ENCODE measurements at regions not wholly inside any gene's neighbourhood (a gene's known extent, or its start where the extent isn't known, plus 50 kb on each side); places are given as distances from the start of the nearest gene placed in this dataset.

DNA sequence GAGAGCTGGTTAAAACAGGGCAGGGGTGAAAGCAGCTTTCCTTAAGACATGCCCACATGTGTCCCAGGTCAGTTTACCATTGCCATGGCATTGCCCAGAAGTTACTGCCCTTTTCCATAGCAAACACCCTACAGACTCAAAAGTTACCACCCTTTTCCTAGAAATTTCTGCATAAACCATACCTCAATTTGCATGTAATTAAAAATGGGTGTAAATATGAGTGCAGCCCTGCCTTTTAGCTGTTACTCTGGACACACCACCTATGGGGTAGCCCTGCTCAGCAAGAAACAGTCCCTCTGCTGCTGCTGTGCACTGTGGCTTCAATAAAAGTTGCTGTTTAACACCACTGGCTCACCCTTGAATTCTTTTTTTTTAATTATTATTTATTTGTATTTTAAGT is 168.5 kb upstream of the C16orf82 start:
- no peak for DNase-seq (ENCODE audit: low read depth)

DNA sequence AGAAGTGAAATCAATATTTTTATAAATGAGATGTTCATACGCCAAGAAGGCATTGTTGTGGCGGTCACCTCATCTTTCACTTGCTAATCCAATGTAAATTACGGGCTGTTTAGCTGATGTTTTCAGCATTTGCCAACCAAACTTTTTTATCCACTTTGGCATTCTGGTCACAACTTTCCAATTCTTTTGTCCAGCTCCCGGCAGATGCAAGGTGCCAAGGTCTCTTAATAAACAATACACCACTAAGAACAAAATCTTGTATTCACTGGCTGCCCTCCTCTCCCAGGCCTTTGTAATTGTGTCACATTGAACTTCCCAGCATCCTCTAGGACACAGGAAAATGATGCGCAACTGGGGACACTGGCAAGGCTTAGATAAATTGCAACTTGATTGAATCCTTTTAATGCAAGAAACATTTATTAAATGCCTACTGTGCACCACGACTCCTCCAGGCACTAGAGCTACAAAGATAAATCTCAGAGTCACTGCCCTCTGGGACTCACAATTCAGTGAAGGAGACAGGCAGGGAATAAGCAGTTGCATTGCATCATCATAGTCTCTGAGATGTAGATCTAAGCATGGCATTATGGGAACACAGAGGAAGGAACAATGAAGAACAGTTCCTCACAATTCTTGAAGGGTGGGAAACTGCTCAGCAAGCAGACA is 165.4 kb upstream of the C16orf82 start:
- DNase-seq (ENCODE audit: low read depth) = no peak

- no peak for DNase-seq (ENCODE audit: low read depth)
These were observed 164.7 kb upstream of the C16orf82 start for GRCh38 chr16:26901983-26902382.

- no peak for DNase-seq (ENCODE audit: low read depth)
These were observed 161.4 kb upstream of the C16orf82 start for GRCh38 chr16:26905336-26905735.

- no peak for DNase-seq (ENCODE audit: low read depth)
These were observed 157.1 kb upstream of the C16orf82 start for GRCh38 chr16:26909623-26910022.

DNA sequence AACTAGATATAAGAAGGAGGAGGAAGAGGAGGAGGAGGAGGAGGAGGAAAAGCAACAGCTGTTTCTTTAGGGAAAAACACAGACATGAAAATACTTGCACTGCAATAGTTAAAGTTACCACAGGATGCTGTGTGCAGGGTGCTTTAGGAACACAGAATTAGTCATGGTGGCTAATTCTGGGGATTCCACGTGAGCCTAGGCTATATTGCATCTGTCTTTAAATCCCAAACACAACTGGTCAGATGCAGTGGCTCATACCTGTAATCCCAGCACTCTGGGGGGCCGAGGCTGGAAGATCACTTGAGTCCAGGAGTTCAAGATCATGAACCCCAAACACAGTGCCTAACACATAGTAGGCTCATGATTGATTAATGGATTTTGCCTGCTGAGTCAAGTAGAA is 155.3 kb upstream of the C16orf82 start:
- no peak for DNase-seq (ENCODE audit: low read depth)

DNA sequence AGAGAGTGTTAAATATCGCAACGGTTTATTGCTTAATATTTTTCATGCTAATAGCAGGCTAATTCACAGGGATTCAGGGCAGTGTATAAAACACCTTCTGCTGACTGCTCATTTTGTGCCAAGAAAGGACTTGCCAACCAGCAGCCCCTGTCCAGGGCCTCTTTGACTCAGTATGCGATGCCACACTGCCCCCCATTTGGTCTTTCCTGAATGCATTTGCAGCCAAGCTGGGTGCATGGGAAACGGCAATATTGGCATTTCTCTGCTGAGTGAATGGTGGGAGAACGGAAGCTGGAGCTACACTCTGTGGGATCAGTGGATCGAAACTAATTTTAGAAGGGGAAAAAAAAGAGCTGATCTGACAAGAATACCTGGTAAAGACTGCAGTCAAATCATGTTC is 152.9 kb upstream of the C16orf82 start:
- no peak for DNase-seq (ENCODE audit: low read depth)

- no peak for DNase-seq (ENCODE audit: low read depth)
These were observed 135.7 kb upstream of the C16orf82 start for GRCh38 chr16:26930786-26931581.

GRCh38 chr16:26950636-26951035 is 116.1 kb upstream of the C16orf82 start:
- DNase-seq (ENCODE audit: low read depth) = no peak

DNA sequence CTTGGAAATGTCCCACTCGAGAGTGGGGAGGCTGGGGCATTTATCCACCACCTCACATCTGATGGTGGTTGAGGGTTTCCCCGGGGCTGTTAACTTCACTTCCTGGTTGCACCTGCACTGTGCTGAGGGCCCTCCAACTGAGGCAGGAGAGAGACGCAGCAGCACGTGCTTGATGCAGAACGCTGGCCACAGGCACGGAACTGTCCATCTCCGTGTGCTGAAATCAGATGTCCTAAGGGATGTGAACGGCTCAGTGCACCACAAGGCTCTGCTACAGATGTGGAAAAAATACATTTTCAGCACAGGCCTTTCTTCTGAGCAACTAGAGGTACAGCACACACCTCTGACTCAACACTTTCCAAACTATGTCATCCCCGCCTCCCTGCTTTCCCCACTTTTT is 114.8 kb upstream of the C16orf82 start:
- no peak for DNase-seq (ENCODE audit: low read depth)

- DNase-seq (ENCODE audit: low read depth) = no peak
These were observed 114.3 kb upstream of the C16orf82 start for GRCh38 chr16:26952411-26952810.

DNA sequence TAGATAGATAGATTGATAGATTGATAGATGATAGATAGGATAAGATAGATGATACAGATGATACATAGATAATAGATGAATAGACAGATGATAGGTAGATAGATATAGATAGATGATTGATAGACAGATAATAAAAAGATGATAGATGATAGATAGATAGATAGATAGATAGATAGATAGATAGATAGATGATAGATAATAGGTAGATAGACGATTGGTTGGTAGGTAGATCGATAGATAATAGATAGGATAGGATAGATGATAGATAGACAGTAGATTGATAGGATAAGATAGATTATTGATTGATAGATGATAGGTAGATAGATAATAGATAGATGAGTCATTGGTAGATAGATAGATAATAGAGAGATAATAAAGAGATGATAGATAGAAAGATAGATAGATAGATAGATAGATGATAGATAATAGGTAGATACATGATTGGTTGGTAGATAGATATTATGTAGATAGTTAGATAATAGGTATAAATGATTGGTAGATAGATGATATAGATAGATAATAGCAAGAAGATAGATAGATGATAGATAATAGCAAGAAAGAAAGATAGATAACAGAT is 109.4 kb upstream of the C16orf82 start:
- no peak for DNase-seq (ENCODE audit: low read depth)

DNA sequence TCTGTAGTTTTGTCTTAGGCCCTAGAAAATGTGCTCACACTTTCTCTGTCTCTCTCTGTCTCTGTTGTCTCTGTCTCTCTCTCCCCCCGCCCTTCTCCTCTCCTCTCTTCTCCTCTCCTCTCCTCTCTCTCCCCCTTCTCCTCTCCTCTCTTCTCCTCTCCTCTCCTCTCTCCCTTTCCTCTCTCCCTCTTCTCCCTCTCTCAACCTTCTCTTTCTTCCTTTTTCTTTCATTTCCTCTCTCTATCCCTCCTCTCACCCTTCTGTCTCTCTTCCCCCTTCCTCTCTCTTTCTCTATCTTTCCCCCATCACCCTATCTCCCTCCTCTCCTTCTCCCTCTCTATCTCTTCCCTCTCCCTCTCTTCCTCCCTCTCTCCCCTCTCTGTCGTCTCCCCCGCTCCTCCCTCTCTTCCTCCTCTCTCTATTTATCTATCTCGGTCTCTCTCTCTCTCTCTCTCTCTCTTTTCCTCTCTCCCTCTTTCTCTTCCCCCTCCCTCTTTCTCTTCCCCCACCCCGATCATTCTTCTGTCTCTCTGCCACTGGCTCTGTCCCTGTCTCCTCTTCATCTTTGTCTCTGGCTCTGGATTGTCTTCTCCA is 107.2 kb upstream of the C16orf82 start:
- no peak for DNase-seq (ENCODE audit: low read depth)

DNA sequence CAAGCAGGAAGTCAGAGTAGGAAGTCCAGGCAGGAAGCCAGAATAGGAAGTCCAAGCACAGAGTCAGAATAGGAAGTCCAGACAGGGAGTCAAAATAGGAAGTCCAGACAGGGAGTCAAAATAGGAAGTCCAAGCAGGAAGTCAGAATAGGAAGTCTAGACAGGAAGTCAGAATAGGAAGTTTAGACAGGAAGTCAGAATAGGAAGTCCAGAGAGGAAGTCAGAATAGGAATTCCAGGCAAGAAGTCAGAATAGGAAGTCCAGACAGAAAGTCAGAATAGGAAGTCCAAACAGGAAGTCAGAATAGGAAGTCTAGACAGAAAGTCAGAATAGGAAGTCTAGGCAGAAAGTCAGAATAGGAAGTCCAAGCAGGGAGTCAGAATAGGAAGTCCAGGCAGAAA is 105.3 kb upstream of the C16orf82 start:
- DNase-seq (ENCODE audit: low read depth) = no peak

DNA sequence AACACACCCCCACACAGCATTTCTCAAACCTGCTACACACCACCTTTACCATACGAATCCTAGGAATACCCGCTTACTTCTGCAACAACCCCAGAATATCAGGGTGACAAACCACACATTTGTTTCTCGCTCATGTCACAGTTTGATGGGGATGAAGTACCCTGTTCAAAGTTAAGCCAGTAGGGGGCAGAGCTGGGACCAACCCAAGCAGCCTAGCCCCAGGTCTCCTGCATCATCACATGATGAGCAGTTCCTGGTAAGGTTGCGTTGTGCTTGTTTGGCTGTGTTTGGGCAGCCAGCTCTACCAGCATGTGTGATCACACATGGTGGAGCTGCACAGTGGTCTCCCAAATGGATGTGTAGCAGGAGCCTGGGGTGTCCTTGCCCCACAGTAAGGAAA is 103.6 kb upstream of the C16orf82 start:
- no peak for DNase-seq (ENCODE audit: low read depth)

- DNase-seq (ENCODE audit: low read depth) = no peak
These were observed 97.0 kb upstream of the C16orf82 start for GRCh38 chr16:26969589-26970231.

- no peak for DNase-seq (ENCODE audit: low read depth)
These were observed 96.4 kb upstream of the C16orf82 start for GRCh38 chr16:26970292-26970691.

DNA sequence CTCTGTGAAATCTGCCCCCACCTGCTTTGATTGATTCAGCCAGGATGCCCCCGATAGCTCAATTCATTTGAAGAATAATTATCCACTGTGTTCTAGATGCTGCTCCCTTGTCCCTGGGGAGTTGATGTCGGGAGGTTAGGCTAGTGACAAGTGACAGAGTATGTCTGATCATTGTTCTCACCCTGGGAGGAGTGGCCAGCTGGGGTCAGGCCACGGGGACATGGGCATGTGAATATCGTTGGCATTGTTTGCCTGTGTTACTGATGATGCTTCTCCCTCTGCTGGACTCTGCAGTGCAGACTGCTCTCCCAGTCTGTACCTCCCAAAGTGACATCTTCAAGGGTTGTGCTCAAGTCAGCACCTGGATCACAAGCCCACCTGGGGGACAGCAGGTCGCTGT is 89.9 kb upstream of the C16orf82 start:
- no peak for DNase-seq (ENCODE audit: low read depth)

DNA sequence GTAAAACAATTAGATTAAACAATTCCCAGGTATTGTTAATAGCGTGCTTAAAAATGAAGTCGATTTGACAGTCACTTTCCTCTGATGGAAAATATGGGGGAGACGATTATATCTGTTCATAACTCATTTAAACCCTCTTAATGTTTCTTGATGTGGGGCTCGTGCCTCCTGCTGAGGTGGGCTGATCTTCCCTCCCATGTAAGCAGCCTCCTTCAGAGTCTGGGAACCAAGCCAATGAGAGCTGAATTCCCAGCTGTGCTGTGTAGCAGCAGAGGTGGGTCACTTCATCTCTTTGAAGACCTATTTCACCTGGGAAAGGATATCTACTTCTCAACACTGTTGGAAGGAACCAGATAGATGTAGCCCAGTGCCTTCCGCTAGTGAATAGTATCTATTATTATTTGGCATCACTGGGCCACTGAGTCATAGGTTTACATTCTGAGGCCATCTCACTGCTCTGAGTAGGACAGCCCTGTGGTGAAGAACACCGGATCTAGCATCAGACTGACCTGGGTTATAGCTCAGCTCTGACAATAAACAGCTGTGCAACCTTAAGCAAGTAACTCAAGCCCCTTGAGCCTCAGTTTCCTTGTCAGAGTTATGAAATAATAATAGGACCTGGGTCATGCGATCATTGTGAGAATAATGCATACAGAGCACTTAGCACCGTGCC is 85.3 kb upstream of the C16orf82 start:
- DNase-seq (ENCODE audit: low read depth) = no peak

DNA sequence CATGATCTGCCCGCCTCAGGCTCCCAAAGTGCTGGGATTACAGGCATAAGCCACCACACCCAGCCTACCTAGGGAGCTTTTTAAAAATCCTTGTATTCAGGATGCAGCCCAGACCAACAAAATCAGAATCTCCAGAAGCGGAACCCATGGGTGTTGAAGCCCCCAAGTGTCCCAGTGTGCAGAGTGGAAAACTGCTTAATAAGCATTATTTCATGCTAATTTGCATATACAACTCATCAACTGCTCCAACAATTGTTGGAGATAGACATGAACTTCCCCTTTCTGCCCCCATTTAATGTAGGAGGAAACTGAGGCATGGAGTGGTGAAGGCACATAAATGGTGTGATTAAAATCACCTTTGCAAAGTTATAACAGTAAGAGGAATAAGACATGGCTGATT is 84.3 kb upstream of the C16orf82 start:
- DNase-seq (ENCODE audit: low read depth) = no peak

DNA sequence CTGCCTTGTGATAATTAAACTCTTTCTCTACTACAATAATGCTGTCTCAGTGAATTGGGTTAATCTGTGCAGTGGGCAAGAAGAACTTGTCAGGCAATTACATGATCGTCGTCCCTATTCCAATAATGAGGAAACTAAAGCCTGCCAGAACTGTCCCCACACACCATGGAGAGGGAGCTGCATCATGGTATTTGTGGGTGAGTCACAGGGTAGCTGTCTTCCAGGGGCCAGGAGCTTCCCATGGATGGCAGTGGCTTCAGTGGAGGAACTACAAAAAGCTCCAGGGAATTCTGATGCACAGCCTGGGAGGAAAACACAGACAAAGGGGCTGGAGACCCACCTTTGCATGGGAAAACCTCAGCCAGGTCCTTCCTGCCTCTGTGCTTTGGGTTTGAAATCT is 83.3 kb upstream of the C16orf82 start:
- DNase-seq (ENCODE audit: low read depth) = no peak
